Activated CD4-positive, alpha-beta T cell treated with anti-CD3 and anti-CD28 coated beads, Interleukin-2, amount 10 ng/mL, durations not matched to agents 7 days and 5 days (primary cell): ENCODE measurements at regions not wholly inside any gene's neighbourhood (a gene's known extent, or its start where the extent isn't known, plus 50 kb on each side); places are given as distances from the start of the nearest gene placed in this dataset.
"Not testable (repeated sequence)": the region's sequence is repeated elsewhere in the genome, so short reads cannot be mapped to it uniquely, and the experiment has no call there.

Experiments
- CTCF ChIA-PET: fragments of 350-600 bp; sonication (Branson Sonifier 250); formaldehyde crosslinking; loops from one replicate; lab custom pipeline; 2021; ENCODE audit warnings: antibody characterized with exemption; lab: Charles Lee
- POLR2A ChIA-PET: fragments of 350-600 bp; sonication (Branson Sonifier 250); formaldehyde crosslinking; loops from one replicate; lab custom pipeline; 2021; ENCODE audit warnings: antibody characterized with exemption; lab: Charles Lee
- DNase-seq: peaks from one replicate; pipeline ENCODE4 v3.0.0-alpha.2; 2020
- H3K27ac Mint-ChIP-seq: one replicate; pipeline ENCODE4 v1.8.0; 2021; ENCODE audit warnings: mild to moderate bottlenecking, moderate library complexity, mixed read lengths
- H3K27me3 Mint-ChIP-seq: one replicate; pipeline ENCODE4 v1.8.0; 2021; ENCODE audit warnings: mixed read lengths
- H3K36me3 Mint-ChIP-seq: one replicate; pipeline ENCODE4 v1.8.0; 2021; ENCODE audit warnings: low read depth, mixed read lengths
- H3K4me1 Mint-ChIP-seq: one replicate; pipeline ENCODE4 v1.8.0; 2021; ENCODE audit warnings: mixed read lengths
- H3K4me3 Mint-ChIP-seq: one replicate; pipeline ENCODE4 v1.8.0; 2021; ENCODE audit warnings: mild to moderate bottlenecking, moderate library complexity, mixed read lengths
- H3K9me3 Mint-ChIP-seq: one replicate; pipeline ENCODE4 v1.8.0; 2021; ENCODE audit warnings: mixed read lengths

- Mint-ChIP-seq H3K27ac (no peak overlapping the region), H3K4me1 (peaks cover 8% of the 10 kb centered on the region), H3K4me3 (no peak overlapping the region), H3K36me3 (no peaks in the 10 kb centered on the region), H3K27me3 (no peaks in the 10 kb centered on the region), H3K9me3 (no peaks in the 10 kb centered on the region)
- ChIA-PET CTCF (no interaction called here), POLR2A (no interaction called here)
- DNase-seq: no peak
Measured at GRCh38 chr2:210730672-210731071, 174.3 kb downstream of the CPS1 start.

- H3K9me3 Mint-ChIP-seq, H3K4me3 Mint-ChIP-seq, H3K27me3 Mint-ChIP-seq, H3K27ac Mint-ChIP-seq, H3K4me1 Mint-ChIP-seq, CTCF ChIA-PET, POLR2A ChIA-PET, H3K36me3 Mint-ChIP-seq, DNase-seq: not testable (repeated sequence)
Measured at GRCh38 chr2:210746826-210747225, 190.4 kb downstream of the CPS1 start.

- ChIA-PET POLR2A (no interaction called here), CTCF (interaction anchor here (0.9 kb wide), 1 partner anchor 18 kb away, joined by 3 read pairs; no protein-coding TSS in a partner anchor)
- no peaks in the 10 kb centered on the region for H3K9me3 Mint-ChIP-seq
- no peaks in the 10 kb centered on the region for H3K4me1 Mint-ChIP-seq
- no peak overlapping the region for H3K27ac Mint-ChIP-seq
- DNase-seq: no peak
- no peaks in the 10 kb centered on the region for H3K27me3 Mint-ChIP-seq
- no peaks in the 10 kb centered on the region for H3K36me3 Mint-ChIP-seq
- no peak overlapping the region for H3K4me3 Mint-ChIP-seq
Measured at GRCh38 chr2:210752532-210752931, 196.1 kb downstream of the CPS1 start.

- H3K27ac Mint-ChIP-seq: no peak overlapping the region
- H3K27me3 Mint-ChIP-seq: no peaks in the 10 kb centered on the region
- no peaks in the 10 kb centered on the region for H3K9me3 Mint-ChIP-seq
- DNase-seq: no peak
- H3K36me3 Mint-ChIP-seq: no peaks in the 10 kb centered on the region
- no peaks in the 10 kb centered on the region for H3K4me1 Mint-ChIP-seq
- H3K4me3 Mint-ChIP-seq: no peak overlapping the region
- POLR2A ChIA-PET: no interaction called here
- CTCF ChIA-PET: no interaction called here
Measured at GRCh38 chr2:210753386-210753785, 197.0 kb downstream of the CPS1 start.

GRCh38 chr2:210756855-210757254 lies 200.5 kb downstream of the CPS1 start:
- POLR2A ChIA-PET: no interaction called here
- no peak overlapping the region for H3K27ac Mint-ChIP-seq
- no peak overlapping the region for H3K4me3 Mint-ChIP-seq
- H3K36me3 Mint-ChIP-seq: no peaks in the 10 kb centered on the region
- DNase-seq: no peak
- H3K9me3 Mint-ChIP-seq: no peaks in the 10 kb centered on the region
- H3K27me3 Mint-ChIP-seq: no peaks in the 10 kb centered on the region
- no peaks in the 10 kb centered on the region for H3K4me1 Mint-ChIP-seq
- CTCF ChIA-PET: no interaction called here

GRCh38 chr2:210762604-210763588 lies 206.5 kb downstream of the CPS1 start:
- Mint-ChIP-seq H3K36me3 (no peaks in the 10 kb centered on the region), H3K27me3 (no peaks in the 10 kb centered on the region), H3K27ac (no peak overlapping the region), H3K9me3 (no peaks in the 10 kb centered on the region), H3K4me1 (no peaks in the 10 kb centered on the region), H3K4me3 (no peak overlapping the region)
- CTCF ChIA-PET: no interaction called here
- POLR2A ChIA-PET: no interaction called here
- DNase-seq: no peak

- H3K27ac Mint-ChIP-seq: no peak overlapping the region
- ChIA-PET CTCF (no interaction called here), POLR2A (no interaction called here)
- no peaks in the 10 kb centered on the region for H3K27me3 Mint-ChIP-seq
- no peak overlapping the region for H3K4me3 Mint-ChIP-seq
- H3K9me3 Mint-ChIP-seq: peaks cover 3% of the 10 kb centered on the region
- DNase-seq: no peak
- H3K36me3 Mint-ChIP-seq: no peaks in the 10 kb centered on the region
- no peaks in the 10 kb centered on the region for H3K4me1 Mint-ChIP-seq
Measured at GRCh38 chr2:210768329-210768910, 212.0 kb downstream of the CPS1 start.

- Mint-ChIP-seq H3K9me3 (no peaks in the 10 kb centered on the region), H3K27ac (no peak overlapping the region), H3K27me3 (no peaks in the 10 kb centered on the region), H3K4me1 (no peaks in the 10 kb centered on the region), H3K36me3 (no peaks in the 10 kb centered on the region), H3K4me3 (no peak overlapping the region)
- ChIA-PET CTCF (no interaction called here), POLR2A (no interaction called here)
- no peak for DNase-seq
Measured at GRCh38 chr2:210776756-210777155, 220.4 kb downstream of the CPS1 start.

- POLR2A ChIA-PET: no interaction called here
- no peaks in the 10 kb centered on the region for H3K4me1 Mint-ChIP-seq
- H3K4me3 Mint-ChIP-seq: no peak overlapping the region
- H3K36me3 Mint-ChIP-seq: no peaks in the 10 kb centered on the region
- no peak overlapping the region for H3K27ac Mint-ChIP-seq
- DNase-seq: no peak
- CTCF ChIA-PET: no interaction called here
- no peaks in the 10 kb centered on the region for H3K9me3 Mint-ChIP-seq
- no peaks in the 10 kb centered on the region for H3K27me3 Mint-ChIP-seq
Measured at GRCh38 chr2:210782222-210782621, 225.8 kb downstream of the CPS1 start.

- POLR2A ChIA-PET, H3K4me1 Mint-ChIP-seq, H3K9me3 Mint-ChIP-seq, H3K27ac Mint-ChIP-seq, H3K27me3 Mint-ChIP-seq, H3K4me3 Mint-ChIP-seq, DNase-seq, H3K36me3 Mint-ChIP-seq, CTCF ChIA-PET: not testable (repeated sequence)
Measured at GRCh38 chr2:210787831-210788230, 231.4 kb downstream of the CPS1 start.

- Mint-ChIP-seq H3K4me1 (no peaks in the 10 kb centered on the region), H3K36me3 (no peaks in the 10 kb centered on the region), H3K27ac (no peak overlapping the region), H3K27me3 (no peaks in the 10 kb centered on the region), H3K4me3 (no peak overlapping the region), H3K9me3 (no peaks in the 10 kb centered on the region)
- DNase-seq: no peak
- ChIA-PET POLR2A (no interaction called here), CTCF (no interaction called here)
Measured at GRCh38 chr2:210792000-210792399, 235.6 kb downstream of the CPS1 start.

GRCh38 chr2:210795506-210795905 lies 239.1 kb downstream of the CPS1 start:
- CTCF ChIA-PET: no interaction called here
- Mint-ChIP-seq H3K36me3 (no peaks in the 10 kb centered on the region), H3K27ac (no peak overlapping the region), H3K4me1 (no peaks in the 10 kb centered on the region), H3K4me3 (no peak overlapping the region), H3K9me3 (no peaks in the 10 kb centered on the region), H3K27me3 (no peaks in the 10 kb centered on the region)
- POLR2A ChIA-PET: no interaction called here
- no peak for DNase-seq

GRCh38 chr2:210798180-210798579 lies 241.8 kb downstream of the CPS1 start:
- POLR2A ChIA-PET: no interaction called here
- no peak overlapping the region for H3K27ac Mint-ChIP-seq
- no peaks in the 10 kb centered on the region for H3K4me1 Mint-ChIP-seq
- no peaks in the 10 kb centered on the region for H3K27me3 Mint-ChIP-seq
- H3K36me3 Mint-ChIP-seq: no peaks in the 10 kb centered on the region
- no peak for DNase-seq
- CTCF ChIA-PET: no interaction called here
- no peaks in the 10 kb centered on the region for H3K9me3 Mint-ChIP-seq
- H3K4me3 Mint-ChIP-seq: no peak overlapping the region
